Aorta (tissue), 5 donors: ENCODE measurements at regions not wholly inside any gene's neighbourhood (a gene's known extent, or its start where the extent isn't known, plus 50 kb on each side); places are given as distances from the start of the nearest gene placed in this dataset.

Source experiments
- ATAC-seq: fragments of 200-7000 bp; cut with Tn5 transposase; one replicate; pipeline ENCODE4 v1.9.1; 2022; ENCODE audit warnings: moderate library complexity; ENCODE audit not compliant: low FRiP score
- DNase-seq, 2 donors: peaks; one replicate each; pipeline ENCODE4 v3.0.0-alpha.2; 2020
- H3K27ac ChIP-seq, 2 donors: one replicate each; pipeline ENCODE4 v1.5.1; 2013; ENCODE audit warnings: low read length in 2 of 2, mild to moderate bottlenecking in 2 of 2, moderate library complexity in 2 of 2, control low read depth in 1 of 2, inconsistent platforms in 1 of 2, low read depth in 1 of 2
- H3K27me3 ChIP-seq, 2 donors: one replicate each; pipeline ENCODE4 v1.6.1; 2013; ENCODE audit warnings: control low read depth in 1 of 2, low read length in 1 of 2, mild to moderate bottlenecking in 1 of 2, moderate library complexity in 1 of 2; ENCODE audit not compliant: insufficient read depth in 2 of 2, control insufficient read depth in 1 of 2
- H3K36me3 ChIP-seq, 2 donors: one replicate each; pipeline ENCODE4 v1.6.1; 2013; ENCODE audit warnings: control low read depth in 1 of 2, low read length in 1 of 2, mild to moderate bottlenecking in 1 of 2; ENCODE audit not compliant: insufficient read depth in 2 of 2, control insufficient read depth in 1 of 2
- H3K4me1 ChIP-seq, 2 donors: one replicate each; pipeline ENCODE4 v1.6.1; 2013; ENCODE audit warnings: low read length in 2 of 2, control low read depth in 1 of 2, mild to moderate bottlenecking in 1 of 2, moderate library complexity in 1 of 2; ENCODE audit not compliant: insufficient read depth in 2 of 2, control insufficient read depth in 1 of 2
- H3K4me3 ChIP-seq, 2 donors: one replicate each; pipeline ENCODE4 v1.5.1; 2013; ENCODE audit warnings: low read length in 2 of 2, control low read depth in 1 of 2, mild to moderate bottlenecking in 1 of 2
- H3K9me3 ChIP-seq: one replicate; pipeline ENCODE4 v1.6.1; 2013; ENCODE audit warnings: mild to moderate bottlenecking, low read length; ENCODE audit not compliant: control insufficient read depth
- WGBS, 2 donors: extraction: QIAGEN DNeasy Blood & Tissue Kit; methylation state at CpG; one replicate each; pipeline ENCODE4 v1.1.7; 2013; 5-methylcytosine and 5-hydroxymethylcytosine counted together
- intact Hi-C, 2 donors: fragments of 100-400 bp; cut with DNase I; formaldehyde crosslinking; loops; one replicate each; pipeline versions ENCODE4 v1.14.2 to v1.15.0; 2022
- donor health status: healthy with polysubstance abuse.
- donor health status: Bipolar disorder and iron deficiency.
- donor health status: DM: no; HTN: no; CAD: no.
- donor health status: DM: no; HTN: no; CAD: no.
- donor health status: DM: yes; HTN: yes; CAD: no.

GRCh38 chr1:3986686-3987218, 86.7 kb upstream of the C1orf174 start:
- WGBS, 2 donors, result 67 to 69% methylated on average over 13 of the region's 13 CpGs
- H3K4me1 ChIP-seq, result no peaks in the 10 kb centered on the region
- no peaks in the 10 kb centered on the region for H3K36me3 ChIP-seq
- no peak overlapping the region for H3K27ac ChIP-seq
- DNase-seq (peak in 1 of 2 donors; percentile 33), ATAC-seq (no peak)
- intact Hi-C loops, result no loop called here
- H3K4me3 ChIP-seq, result no peak overlapping the region
- H3K27me3 ChIP-seq, result no peaks in the 10 kb centered on the region
- H3K9me3 ChIP-seq, result no peaks in the 10 kb centered on the region

GRCh38 chr1:3987669-3988235, 87.7 kb upstream of the C1orf174 start:
- Histone ChIP-seq H3K4me1 (no peaks in the 10 kb centered on the region), H3K9me3 (no peaks in the 10 kb centered on the region), H3K36me3 (no peaks in the 10 kb centered on the region), H3K27me3 (no peaks in the 10 kb centered on the region), H3K4me3 (no peak overlapping the region), H3K27ac (no peak overlapping the region)
- WGBS, 2 donors, result 51 to 53% methylated on average over 2 of the region's 2 CpGs
- ATAC-seq (peak; percentile 15), DNase-seq (peak; percentile 33 to 43)
- intact Hi-C loops, result no loop called here

GRCh38 chr1:3988431-3988830, 88.4 kb upstream of the C1orf174 start:
- Histone ChIP-seq H3K27me3 (no peaks in the 10 kb centered on the region), H3K9me3 (no peaks in the 10 kb centered on the region), H3K4me1 (no peaks in the 10 kb centered on the region), H3K27ac (no peak overlapping the region), H3K4me3 (no peak overlapping the region), H3K36me3 (no peaks in the 10 kb centered on the region)
- intact Hi-C loops, result no loop called here
- ATAC-seq (no peak), DNase-seq (no peak)
- WGBS, 2 donors, result 83 to 87% methylated on average over 7 of the region's 7 CpGs

GRCh38 chr1:3989465-3989864, 89.4 kb upstream of the C1orf174 start:
- WGBS, 2 donors, result 85 to 87% methylated on average over 2 of the region's 2 CpGs
- Histone ChIP-seq H3K36me3 (no peaks in the 10 kb centered on the region), H3K27ac (no peak overlapping the region), H3K9me3 (no peaks in the 10 kb centered on the region), H3K4me1 (no peaks in the 10 kb centered on the region), H3K27me3 (no peaks in the 10 kb centered on the region), H3K4me3 (no peak overlapping the region)
- DNase-seq, result no peak
- intact Hi-C loops, result no loop called here
- ATAC-seq, result no peak

GRCh38 chr1:3992103-3992556, 92.1 kb upstream of the C1orf174 start:
- H3K4me1 ChIP-seq, result no peaks in the 10 kb centered on the region
- H3K27me3 ChIP-seq, result no peaks in the 10 kb centered on the region
- H3K36me3 ChIP-seq, result no peaks in the 10 kb centered on the region
- 93 to 95% methylated on average over 2 of the region's 2 CpGs for WGBS, 2 donors
- H3K9me3 ChIP-seq, result no peaks in the 10 kb centered on the region
- DNase-seq (no peak), ATAC-seq (no peak)
- H3K4me3 ChIP-seq, result no peak overlapping the region
- no peak overlapping the region for H3K27ac ChIP-seq
- intact Hi-C loops, result no loop called here

GRCh38 chr1:3992746-3993145, 92.7 kb upstream of the C1orf174 start:
- DNase-seq, result peak in 1 of 2 donors; percentile 32
- Histone ChIP-seq H3K36me3 (no peaks in the 10 kb centered on the region), H3K9me3 (no peaks in the 10 kb centered on the region), H3K27me3 (no peaks in the 10 kb centered on the region), H3K4me1 (no peaks in the 10 kb centered on the region), H3K4me3 (no peak overlapping the region), H3K27ac (no peak overlapping the region)
- 71 to 73% methylated on average over 6 of the region's 6 CpGs for WGBS, 2 donors
- intact Hi-C loops, result no loop called here
- no peak for ATAC-seq

- Histone ChIP-seq H3K27ac (no peak overlapping the region), H3K36me3 (no peaks in the 10 kb centered on the region), H3K27me3 (no peaks in the 10 kb centered on the region), H3K4me1 (no peaks in the 10 kb centered on the region), H3K9me3 (no peaks in the 10 kb centered on the region), H3K4me3 (no peak overlapping the region)
- WGBS, 2 donors, result 49 to 55% methylated on average over 25 of the region's 25 CpGs
- DNase-seq (peak in 1 of 2 donors; percentile 36), ATAC-seq (no peak)
- intact Hi-C loops, result no loop called here
Observed at GRCh38 chr1:3993619-3994375, 93.7 kb upstream of the C1orf174 start.

- peak; percentile 30 to 44 for DNase-seq
- no peak overlapping the region for H3K4me3 ChIP-seq
- WGBS, 2 donors, result 84 to 85% methylated on average over 14 of the region's 14 CpGs
- no peaks in the 10 kb centered on the region for H3K36me3 ChIP-seq
- H3K9me3 ChIP-seq, result no peaks in the 10 kb centered on the region
- no peak overlapping the region for H3K27ac ChIP-seq
- H3K4me1 ChIP-seq, result no peaks in the 10 kb centered on the region
- no peak for ATAC-seq
- intact Hi-C loops, result no loop called here
- no peaks in the 10 kb centered on the region for H3K27me3 ChIP-seq
Observed at GRCh38 chr1:3995141-3995780, 95.2 kb upstream of the C1orf174 start.
